GM18867 (cell line): ENCODE measurements at regions not wholly inside any gene's neighbourhood (a gene's known extent, or its start where the extent isn't known, plus 50 kb on each side); places are given as distances from the start of the nearest gene placed in this dataset.
A peak's percentile ranks its signal among the peaks of the same experiment; 100 is the strongest.
"Not testable (repeated sequence)": the region's sequence is repeated elsewhere in the genome, so short reads cannot be mapped to it uniquely, and the experiment has no call there.

Experiments
- ATAC-seq: cut with Tn5 transposase; IDR thresholded peaks from one replicate; pipeline ENCODE4 v1.9.1; 2021; ENCODE audit warnings: mild to moderate bottlenecking, moderate library complexity; ENCODE audit not compliant: unreplicated experiment

DNA sequence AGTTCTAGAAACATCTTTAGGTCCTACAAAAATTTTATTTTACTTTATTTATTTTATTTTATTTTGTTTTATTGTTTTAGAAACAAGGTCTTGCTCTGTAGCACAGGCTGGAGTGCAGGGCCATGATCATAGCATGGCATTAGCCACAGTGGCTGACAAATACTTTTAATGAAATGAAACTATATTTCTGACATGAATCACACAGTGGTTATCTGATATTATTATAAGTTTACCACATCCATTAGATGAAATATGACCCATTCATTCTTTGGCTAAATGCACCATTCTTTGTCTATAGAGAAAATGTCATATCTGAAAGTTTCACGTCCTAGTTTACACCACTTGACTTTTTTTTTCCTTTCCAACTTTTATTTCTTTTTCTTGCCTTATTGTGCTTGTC is 613.4 kb upstream of the ADAMTS5 start:
- no peak for ATAC-seq

DNA sequence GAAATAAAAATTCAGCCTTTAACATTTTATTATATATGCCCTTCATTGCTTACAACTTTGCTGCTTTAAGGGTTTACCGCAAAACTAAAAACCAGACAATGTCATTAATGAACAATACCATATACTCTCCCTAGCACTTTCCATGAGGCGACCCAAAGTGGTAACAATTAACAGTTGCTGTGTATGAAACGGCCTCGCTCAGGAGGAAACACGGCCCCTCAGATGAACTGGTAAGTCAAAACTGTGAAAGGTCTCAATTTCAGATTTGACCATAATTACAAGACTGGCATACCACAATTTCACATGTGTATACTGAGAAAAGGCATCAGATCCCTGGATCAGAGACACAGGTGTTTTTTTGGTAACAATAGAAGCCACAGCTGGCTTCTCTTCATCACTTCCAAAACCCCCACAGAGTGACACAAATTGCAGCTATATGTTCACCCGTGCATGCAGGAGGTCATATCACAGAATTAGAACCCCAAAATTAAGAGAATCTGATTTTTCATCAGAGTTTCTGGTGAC is 611.9 kb upstream of the ADAMTS5 start:
- ATAC-seq: no peak

DNA sequence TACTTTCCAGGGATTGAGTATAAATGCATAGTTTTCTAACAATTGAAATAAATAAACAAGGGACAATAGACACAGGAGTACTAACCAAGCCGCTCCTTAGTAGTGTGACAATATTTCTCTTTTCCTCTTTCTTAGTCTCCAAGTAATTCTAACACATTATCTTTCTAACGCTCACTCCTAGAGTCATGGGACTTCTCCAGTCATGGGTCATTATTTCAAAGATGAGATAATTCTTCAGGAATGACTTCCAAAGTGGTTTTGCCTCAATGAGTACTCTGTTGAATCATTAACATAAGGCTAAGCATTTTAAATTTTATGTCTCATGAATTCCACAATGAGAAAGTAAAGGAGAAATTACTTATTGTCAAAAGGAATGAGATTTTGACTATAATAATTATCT is 605.8 kb upstream of the ADAMTS5 start:
- no peak for ATAC-seq

DNA sequence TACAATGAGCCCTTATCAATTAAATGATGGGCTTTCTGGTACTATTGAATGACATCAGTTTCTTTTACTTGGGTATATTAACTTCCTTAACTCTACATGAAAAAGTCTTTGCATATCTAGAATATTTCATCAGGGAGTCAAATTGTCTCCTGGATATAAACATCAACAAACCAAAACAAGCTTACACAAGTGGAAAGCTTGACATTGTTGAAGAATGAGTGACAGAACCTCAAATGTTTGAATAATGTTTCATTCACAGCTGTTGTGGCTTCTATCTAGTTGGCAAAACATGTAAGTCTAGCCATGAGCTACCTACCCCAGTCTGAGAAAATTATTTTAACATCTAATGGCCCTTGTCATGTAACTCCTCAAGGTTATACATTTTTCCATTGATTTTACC is 604.8 kb upstream of the ADAMTS5 start:
- ATAC-seq: no peak

DNA sequence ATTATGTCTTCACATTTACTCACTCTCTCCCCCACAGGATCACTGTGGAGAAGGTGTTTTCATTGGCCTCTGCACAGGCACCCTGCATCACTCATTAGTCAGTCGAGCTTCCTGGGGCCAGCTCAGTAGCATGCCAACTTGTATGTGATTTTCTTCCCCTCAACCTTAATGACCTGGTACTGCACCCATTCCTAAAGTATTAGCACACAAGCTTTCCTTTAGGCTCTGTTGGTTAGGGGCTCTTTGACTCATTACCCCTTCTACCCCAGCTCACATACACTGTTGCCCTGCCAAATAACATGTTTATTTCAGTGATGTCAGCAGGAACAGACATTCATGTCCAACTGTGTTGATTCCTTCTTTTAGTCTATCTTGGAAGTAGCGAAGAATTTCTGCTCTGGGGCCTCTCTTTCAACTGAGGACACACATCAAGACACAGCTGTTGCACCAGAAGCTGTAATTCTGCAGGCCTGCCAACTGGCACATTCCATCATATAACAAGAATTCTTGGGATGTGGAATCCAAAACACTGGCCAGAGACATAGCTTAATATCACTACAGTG is 603.5 kb upstream of the ADAMTS5 start:
- no peak for ATAC-seq

DNA sequence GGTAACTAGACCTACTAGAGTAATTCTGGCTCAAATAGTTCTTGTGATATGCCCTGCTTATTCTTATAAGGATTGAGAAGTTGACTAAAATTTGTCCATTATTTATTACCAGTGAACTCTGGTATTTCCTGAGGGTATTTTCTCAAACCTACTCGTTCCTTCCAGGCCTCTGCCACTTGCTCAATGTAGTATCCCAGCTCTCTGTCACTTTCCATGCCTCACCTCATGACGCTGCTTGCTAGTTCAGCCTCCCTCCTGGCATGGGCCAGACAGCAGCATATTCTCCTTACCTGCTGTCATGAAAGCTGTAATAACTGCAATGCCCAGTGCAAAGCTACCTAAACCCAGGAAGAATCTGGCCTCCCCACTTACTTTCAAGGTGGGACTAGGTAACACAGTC is 602.9 kb upstream of the ADAMTS5 start:
- no peak for ATAC-seq

DNA sequence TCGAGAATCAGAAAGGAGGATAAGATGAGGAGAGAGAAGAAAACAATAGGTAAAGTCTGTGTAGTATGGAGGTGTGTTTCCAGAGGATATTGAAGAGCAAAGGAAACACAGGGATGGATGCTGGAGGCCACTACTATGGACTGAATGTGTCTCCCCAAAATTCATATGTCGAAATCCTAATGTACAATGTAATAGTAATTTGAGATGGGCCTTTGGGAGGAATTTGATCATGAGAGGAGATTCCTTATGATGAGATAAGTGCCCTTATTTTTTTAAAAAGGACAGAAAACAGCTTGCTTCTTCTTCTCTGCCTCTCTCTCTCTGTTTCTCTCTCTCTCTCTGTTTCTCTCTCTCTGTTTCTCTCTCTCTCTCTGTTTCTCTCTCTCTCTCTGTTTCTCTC is 602.2 kb upstream of the ADAMTS5 start:
- no peak for ATAC-seq

DNA sequence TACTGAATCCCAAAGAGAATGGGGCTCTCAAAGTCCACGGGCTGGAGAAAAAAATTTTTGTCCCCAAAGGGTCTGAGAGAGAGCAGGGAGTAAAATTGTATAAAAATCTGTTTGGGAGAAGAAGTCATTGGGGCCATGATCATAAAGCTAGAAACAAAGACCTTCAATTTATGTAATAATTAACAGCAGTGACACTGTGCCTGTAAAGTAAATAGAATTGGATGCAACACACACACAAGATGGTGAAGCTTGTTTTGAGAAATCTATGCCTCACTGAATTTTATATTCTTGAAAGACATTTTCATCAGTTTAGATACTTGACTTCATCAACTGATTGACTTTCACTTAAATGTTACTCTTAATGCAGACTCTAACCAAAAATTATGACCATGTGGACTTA is 600.5 kb upstream of the ADAMTS5 start:
- no peak for ATAC-seq

DNA sequence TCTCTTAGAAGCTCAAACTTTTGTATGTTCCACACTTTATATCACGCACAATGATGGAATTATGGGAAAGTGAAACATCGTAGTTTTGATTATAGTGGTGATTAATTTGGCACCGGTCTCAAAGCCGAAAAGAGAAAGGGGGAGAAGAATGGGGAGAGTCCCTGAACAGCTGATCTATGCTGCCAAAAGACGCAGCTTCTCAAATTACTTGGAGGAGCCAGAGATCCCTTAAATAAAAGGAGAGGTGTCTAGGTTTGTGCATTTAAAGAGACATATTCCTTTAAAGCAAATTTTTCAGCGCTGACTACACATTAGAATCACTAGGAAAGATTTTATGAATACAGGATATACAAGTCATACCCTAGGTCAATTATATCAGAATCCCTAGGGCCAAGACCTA is 599.6 kb upstream of the ADAMTS5 start:
- no peak for ATAC-seq

DNA sequence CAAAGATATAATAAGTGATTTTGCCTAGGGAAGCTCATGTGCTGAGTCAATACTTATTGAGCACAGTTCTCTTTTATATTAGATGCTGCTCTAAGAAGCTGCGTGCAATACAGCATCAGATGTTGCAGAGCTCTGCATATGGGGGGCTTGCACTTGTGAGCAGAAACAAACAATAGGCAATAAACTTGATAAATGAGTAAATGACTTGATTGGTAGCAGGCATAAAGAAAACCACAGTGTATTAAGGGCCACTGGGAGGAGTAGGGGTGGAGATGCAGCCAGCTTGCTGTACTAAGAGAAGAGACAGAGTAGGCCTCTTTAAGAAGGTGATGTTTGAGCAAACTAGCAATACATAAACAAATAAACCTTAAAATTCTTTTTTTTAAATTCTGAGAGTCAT is 598.5 kb upstream of the ADAMTS5 start:
- ATAC-seq: no peak

DNA sequence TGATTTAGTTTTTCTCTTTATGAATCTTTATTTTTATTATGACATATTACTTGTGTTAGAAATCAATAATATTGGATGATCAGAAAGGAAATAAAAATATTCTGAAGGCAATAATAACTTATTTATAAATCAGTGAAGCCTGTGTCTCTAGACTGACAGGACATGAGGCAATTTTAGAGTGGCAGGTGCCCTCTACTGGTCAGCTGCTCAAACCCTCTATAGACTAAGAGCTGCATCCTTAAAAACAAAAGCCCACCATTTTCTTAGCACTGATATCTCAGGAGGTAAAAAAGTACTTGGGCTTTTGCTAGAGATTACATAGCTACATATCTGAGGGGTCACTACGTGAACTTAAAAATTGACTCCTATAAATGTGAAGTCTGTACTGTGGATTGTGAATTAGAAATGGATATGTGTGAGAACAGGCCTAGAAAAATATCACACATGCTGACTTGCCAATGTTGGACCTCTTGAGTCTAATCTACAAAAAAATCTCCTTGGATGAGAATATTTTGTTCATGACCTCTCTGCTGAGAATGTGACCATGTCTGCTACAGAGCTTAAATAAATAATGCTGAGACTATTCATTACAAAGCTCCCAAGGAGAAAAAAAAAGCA is 597.9 kb upstream of the ADAMTS5 start:
- peak; percentile 45 for ATAC-seq

DNA sequence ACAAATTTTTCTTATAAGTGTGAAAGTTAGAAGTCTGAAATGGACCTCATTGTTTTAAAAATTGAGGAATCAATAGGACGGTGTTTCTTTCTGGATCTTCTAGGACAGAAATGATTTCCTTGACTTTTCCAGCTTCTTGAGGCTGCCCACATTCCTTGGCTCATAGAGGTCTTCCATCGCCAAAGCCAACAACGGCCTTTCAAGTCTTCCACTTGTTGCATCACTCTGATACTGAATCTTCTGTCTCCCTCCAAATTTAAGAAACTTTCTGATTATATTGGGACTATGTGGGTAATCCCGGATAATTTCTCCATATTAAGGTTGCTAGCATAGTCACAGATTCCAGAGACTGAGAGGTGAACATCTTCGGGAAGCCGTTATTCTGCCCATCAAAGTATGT is 595.4 kb upstream of the ADAMTS5 start:
- no peak for ATAC-seq

DNA sequence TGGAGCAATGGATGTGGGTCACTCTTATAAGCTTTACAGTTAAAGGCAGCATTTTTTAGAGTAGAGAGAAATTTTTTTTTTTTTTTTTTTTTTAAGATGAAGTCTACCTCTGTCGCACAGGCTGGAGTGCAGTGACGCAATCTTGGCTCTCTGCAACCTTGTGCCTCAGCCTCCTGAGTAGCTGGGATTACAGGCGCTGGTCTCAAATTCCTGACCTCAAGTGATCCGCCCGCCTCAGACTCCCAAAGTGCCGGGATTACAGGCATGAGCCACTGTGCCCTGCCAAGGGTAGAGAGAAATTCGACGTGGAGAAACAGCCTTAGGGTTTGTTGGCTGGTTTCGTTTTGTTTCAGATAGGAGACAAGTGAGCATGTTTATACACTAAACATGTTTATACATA is 594.2 kb upstream of the ADAMTS5 start:
- no peak for ATAC-seq

DNA sequence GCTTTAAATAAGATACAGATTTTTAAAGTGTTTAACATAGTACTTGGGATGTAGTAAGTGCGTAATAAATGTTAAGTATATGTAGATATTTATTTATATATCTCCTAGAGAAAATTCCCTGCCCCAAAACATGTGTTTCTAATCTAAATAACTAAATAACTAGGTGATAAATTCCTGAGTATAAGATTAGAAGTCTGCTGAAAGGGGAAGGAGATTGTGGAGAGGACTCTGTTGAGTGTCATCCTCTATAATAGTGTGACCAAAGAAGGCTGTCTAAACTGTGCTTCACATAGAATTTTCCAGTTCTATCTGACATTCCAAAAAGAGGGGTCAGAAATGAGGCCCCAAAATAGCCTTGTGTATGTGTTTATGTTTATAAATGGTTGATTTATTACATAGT is 590.5 kb upstream of the ADAMTS5 start:
- ATAC-seq: no peak

DNA sequence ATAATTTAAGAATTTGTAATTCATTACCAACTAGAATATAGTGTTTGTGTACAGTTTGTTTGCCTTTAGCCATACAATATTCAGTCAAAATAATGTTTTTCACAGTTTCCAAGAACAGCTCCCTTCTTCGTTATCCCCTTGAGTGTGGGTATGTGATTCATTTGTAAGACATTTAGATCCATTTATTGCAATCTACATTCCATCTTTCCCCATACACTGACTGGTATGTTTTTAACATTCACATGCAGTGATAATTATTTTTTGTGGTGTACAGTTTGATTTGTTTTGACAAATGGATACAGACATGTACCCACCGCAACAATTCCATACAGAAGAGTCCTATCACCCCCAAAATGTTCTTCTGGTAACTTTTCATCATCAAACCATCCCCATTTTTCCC is 589.1 kb upstream of the ADAMTS5 start:
- no peak for ATAC-seq

DNA sequence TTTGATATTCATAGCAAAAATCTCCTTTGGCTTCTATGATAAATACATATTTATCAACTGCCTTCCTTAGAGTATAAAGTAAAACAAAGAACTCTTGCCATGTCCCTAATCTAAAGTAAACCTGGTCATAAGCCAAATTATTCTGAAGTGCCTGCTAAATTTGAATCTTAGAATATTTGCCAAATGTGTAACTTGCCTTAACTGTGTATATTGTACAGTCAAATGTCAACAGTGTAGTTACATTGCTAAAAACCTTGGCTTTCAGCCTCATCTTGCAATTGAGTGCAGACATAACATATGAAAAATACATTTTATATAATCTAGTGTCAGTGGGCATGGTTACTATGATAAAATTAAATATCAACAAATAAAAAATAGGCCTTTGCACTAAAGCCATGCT is 583.4 kb upstream of the ADAMTS5 start:
- no peak for ATAC-seq

DNA sequence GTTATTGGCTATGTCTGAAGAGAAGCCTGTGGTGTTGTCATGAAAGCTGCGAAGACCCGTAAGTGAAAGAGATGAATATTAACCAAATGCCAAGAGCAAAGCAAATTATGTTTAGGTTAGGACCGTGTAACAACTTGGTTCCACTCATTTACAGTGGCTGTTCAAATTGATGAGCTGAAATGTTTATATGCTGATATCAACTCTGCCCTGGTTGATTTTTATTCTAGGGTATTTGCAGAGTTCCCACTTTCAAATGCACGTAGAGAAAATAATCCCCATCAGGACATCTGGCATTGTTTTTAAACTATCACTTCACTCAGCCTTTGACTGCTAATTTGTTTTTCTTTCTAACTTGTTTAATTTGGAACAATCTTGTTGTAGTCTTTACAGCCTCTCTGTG is 581.6 kb upstream of the ADAMTS5 start:
- no peak for ATAC-seq

DNA sequence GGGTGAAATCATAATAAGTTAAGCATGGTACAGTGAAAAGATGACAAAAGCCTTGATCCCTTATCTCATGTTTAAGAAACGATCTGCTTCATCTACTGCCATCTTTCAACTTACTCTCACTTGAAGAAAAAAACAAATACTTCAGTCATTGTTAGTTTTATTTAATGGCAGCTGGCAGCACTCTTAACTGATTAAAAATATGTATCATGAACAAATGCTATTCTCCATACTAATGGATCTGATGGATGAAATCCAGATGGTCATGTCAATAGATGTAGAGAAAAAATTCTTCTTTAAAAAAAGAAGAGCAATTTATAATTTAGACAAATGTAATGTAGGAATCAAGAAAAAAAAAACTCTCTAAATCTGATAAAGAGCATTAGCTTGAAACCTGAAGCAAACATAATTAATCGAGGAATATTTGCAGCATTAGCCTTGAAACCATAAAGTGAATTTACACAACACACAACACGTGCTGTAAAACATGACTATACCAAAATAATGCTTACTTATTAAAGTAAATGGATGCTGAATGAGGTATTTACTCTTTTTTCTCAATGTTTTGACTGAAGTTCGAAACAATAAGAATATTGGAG is 579.0 kb upstream of the ADAMTS5 start:
- no peak for ATAC-seq

DNA sequence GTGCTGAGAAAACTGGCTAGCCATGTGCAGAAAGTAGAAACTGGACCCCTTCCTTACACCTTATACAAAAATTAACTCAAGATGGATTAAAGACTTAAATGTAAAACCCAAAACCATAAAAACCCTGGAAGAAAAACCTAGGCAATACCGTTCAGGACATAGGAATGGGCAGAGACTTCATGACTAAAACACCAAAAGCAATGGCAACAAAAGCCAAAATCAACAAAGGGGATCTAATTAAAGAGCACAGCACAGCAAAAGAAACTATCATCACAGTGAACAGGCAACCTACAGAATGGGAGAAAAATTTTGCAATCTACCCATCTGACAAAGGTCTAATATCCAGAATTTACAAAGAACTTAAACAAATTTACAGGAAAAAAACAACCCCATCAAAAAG is 575.2 kb upstream of the ADAMTS5 start:
- ATAC-seq: not testable (repeated sequence)

DNA sequence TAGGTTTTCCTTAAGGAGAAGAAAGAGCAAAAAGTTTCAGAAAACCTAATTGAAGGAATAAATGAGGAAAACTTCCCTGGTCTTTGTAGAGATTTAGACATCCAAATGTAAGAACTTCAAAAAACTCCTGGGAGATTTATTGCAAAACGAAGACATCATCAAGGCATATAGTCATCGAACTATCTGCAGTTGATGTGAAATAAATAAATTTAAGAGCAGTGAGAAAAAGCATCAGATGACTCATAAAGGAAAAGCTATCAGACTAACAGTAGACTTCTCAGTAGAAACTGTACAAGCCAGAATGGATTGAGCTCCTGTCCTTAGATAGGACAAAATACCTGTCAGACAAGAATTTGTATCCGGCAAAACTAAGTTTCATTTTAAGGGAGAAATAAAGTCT is 569.4 kb upstream of the ADAMTS5 start:
- no peak for ATAC-seq

DNA sequence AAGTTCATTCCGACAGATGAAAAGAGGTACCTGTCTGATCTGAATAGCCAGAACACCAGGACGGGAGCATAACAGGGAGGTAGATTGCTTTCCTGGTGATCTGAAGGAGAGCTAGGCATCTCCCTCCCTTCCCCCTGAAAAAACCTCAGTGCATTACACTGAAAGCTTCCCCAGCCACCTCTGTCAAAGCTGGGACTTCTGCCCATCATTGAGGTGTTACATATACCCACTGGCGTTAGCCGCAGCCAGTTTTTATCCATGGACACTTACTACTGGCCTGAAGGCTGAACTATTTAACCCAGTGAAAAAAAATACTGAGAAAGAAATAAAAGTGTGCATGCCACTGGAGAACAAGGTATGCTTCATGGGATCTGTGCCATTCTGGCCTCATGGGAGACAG is 568.3 kb upstream of the ADAMTS5 start:
- no peak for ATAC-seq

DNA sequence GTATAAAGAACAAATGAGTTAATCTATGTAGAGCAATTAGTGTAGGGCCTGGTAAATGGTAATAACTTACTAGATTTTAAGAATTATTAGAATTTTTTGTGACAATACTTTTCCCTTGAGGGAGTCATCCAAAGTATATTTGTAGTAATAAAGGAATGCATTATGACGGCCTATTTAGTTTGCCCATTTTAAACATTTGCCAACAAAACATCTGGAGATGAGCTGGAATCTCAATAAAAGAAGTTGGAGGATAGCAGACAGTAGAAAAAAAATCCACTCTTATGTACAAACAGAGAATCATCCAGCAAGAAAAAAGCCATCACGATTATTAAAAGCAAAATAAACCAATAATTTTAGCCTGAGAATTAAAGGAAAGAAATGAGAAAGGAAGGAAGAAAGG is 567.3 kb upstream of the ADAMTS5 start:
- ATAC-seq: no peak

DNA sequence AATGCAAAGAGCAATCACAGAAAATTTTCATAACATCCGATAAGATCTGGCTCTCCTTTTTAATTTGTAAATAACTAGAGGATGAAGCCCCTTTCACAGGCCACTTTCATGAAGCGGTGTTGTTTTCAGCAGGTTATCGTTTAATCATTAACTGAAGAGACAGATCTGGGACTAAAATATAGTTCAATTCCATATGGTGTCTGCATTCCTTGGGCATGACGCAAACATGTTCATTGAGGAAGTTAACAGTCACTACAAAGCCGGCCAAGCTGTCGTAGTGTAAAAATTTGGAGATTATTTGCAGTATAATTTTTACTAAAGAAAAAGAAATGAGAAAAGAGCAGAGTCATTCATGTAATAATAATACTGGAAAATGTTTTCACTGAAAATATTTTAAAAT is 565.2 kb upstream of the ADAMTS5 start:
- ATAC-seq: no peak
